Left cardiac atrium (tissue), 4 donors: ENCODE measurements at regions not wholly inside any gene's neighbourhood (a gene's known extent, or its start where the extent isn't known, plus 50 kb on each side); places are given as distances from the start of the nearest gene placed in this dataset.
"Not testable (repeated sequence)": the region's sequence is repeated elsewhere in the genome, so short reads cannot be mapped to it uniquely, and the experiment has no call there.

ENCODE experiments used
- ATAC-seq, 2 donors: fragments of 200-7000 bp; cut with Tn5 transposase; one replicate each; pipeline ENCODE4 v1.9.1; 2020; ENCODE audit warnings: mild to moderate bottlenecking in 2 of 2, moderate library complexity in 2 of 2
- DNase-seq: peaks from one replicate; pipeline ENCODE4 v3.0.0-alpha.2; 2020
- intact Hi-C, 2 donors: fragments of 100-400 bp; cut with DNase I; formaldehyde crosslinking; loops; one replicate each; pipeline versions ENCODE4 v1.14.1 to v1.15.1; 2022 to 2023
- donor health status: DM: no; HTN: yes; CAD: no.
- donor health status: DM: no; HTN: yes; CAD: no; lungs with severe emphysema.
- donor health status: DM: yes; HTN: yes; CAD: no.
- donor health status: Dilated cardiomyopathy.

DNA sequence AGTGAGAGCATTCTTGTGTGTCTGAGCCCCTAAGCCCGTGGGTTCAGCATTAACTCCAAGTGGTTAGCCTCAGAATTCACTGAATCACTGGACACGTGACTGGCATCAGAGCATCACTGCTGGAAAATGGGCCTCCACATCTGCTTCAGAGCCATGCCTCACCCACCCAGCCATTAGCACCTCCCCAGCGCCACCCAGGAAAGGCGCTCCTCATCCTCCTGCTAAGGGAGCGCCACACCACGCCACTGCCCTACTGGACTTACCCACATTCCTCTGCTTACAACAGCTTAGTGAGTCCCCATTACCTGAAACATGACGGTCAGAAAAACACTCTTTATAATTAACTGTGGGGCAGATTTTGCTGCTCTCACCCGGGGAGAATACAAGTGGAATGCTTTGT, 442.6 kb upstream of the MYT1L start:
- ATAC-seq (no peak), DNase-seq (no peak)
- intact Hi-C loops: loop anchor here in 1 of 2 donors (5.0 kb wide), 1 partner anchor 221 kb away; no protein-coding TSS in a partner anchor

DNA sequence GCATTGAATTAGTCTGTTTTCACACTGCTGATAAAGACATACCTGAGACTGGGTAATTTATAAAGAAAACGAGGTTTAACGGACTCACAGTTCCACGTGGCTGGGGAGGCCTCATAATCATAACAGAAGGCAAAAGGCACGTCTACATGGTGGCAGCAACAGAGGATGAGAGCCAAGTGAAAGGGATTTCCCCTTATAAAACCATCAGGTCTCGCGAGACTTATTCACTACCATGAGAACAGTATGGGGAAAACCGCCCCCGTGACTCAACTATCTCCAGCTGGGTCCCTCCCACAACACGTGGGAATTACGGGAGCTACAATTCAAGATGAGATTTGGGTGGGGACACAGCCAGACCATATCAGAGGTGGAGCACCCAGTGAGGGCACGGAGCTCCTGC, 442.0 kb upstream of the MYT1L start:
- not testable (repeated sequence) for ATAC-seq, DNase-seq
- intact Hi-C loops: loop anchor here in 1 of 2 donors (5.0 kb wide), 1 partner anchor 221 kb away; no protein-coding TSS in a partner anchor

DNA sequence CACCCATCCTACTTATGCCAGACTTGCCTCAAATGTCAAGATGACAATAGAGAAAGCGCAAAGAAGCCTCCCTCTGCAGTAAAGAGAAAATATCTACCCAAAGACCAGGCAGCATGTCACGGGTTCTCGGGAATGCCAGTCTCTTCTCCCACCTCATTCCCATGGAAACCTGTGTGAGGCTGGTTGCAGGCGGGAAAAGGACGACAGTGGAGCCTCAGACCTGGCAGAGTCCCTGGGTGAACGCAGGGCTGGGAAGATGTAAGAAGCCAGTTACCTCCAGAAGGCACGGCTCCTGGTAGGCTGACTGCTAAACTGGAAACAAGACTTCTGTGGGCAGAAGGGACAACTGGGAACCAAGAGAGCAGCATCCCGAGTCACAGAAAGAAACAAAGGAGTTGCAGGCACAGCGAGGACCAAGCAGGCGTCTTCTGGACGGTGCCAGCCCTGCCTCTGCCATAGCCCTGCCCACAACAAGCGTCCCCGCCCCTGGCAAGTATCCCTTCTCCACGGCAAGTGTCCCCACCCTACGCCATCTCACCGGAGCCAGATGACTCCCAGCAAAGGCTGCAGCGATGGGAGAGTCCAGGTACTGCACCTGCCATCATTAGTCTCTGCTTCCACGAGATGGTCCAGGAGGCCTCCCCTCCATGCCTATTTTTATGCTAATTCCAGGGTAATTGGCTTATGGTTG, 440.8 kb upstream of the MYT1L start:
- DNase-seq: no peak

DNA sequence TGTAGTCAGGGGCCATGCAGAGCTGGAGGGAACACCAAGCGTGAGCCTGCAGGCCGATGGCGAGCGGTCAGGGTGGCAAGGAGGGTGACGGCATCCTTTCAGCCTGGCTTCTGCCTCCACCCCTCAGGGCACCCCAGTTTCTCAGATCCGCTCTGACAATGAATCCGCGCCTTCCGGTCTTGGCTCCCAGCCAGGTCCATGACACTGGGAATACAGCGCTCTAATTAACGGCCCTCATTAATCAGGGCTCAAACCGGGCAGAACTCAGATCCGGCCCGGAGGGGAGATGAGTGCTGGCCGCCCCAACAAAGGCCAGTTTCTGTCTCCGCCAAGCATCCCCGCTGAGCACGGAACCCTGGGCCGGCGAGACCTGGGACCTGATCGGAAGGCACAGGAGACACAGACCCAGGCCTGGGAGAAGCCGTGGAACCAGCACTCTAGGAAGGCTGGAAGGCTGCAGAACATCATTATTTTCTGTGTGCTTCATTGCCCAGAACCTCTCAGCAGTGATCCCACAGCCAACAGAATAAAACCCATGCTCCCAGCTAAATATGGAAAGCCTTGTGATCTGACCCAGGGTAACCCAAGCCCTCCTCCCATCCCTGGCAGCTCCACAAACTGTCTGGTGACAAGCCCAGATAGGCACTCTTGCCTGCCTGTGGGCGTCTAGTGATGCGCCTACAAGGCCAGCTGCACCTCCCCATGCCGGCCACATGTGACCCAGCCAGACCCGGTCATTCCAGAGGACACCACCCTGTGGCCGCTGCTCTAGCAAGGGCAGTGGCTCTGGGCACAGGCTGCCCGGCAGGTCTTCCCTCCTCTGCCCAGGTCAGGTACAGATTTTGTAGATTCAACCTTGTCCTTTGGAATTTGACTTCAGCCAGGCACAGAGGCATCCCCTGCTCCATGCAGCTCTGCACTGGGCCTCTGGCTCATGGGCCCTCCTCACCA, 438.7 kb upstream of the MYT1L start:
- peak; percentile 65 for DNase-seq
- intact Hi-C loops: loop anchor here in 1 of 2 donors (5.0 kb wide), 1 partner anchor 217 kb away; no protein-coding TSS in a partner anchor
- ATAC-seq: peak; percentile 94 to 96

More for the DNA sequence above, 440.8 kb upstream of the MYT1L start:
- ATAC-seq: no peak
- intact Hi-C loops: loop anchor here in 1 of 2 donors (5.0 kb wide), 1 partner anchor 220 kb away; no protein-coding TSS in a partner anchor

DNA sequence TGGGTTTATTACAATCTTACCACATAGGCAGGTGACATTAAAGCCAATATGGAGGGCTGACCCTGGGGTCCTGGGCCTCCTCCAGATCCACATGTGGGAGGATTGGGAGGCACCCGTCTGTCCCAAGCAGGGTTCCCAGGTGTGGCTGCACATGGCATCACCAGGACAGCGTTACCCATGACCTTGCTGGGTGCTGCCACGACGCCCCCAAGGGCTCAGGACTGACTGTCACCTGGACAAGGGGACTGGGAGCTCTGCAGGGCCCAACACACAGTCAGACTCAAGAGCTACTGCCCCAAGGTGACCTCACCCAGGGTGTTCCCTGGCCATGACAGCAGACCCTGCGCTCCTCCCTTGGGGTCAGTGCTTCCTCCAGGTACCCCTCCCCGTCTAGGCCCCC, 437.4 kb upstream of the MYT1L start:
- ATAC-seq (no peak), DNase-seq (no peak)
- intact Hi-C loops: no loop called here

DNA sequence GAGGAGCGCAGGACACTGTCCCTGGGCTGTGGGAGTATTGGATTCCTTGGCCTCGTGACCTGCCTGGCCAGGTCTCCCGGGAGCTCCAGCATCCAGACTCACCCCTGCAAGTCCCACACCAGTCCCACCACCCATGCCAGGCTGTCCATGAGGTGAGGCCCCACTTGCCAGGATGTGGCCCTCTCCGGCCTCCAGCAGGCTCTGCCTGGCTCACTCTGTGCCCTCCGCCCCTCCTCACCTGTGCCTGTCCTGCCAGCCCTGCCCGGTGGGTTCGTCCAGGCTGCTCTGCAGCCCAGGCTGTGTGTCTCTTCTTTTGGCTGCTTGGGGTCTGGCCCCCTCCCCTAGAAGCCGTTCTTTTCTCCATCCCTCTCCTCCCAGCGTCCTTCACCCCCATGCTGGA, 436.8 kb upstream of the MYT1L start:
- intact Hi-C loops: no loop called here
- ATAC-seq: no peak
- DNase-seq: no peak

DNA sequence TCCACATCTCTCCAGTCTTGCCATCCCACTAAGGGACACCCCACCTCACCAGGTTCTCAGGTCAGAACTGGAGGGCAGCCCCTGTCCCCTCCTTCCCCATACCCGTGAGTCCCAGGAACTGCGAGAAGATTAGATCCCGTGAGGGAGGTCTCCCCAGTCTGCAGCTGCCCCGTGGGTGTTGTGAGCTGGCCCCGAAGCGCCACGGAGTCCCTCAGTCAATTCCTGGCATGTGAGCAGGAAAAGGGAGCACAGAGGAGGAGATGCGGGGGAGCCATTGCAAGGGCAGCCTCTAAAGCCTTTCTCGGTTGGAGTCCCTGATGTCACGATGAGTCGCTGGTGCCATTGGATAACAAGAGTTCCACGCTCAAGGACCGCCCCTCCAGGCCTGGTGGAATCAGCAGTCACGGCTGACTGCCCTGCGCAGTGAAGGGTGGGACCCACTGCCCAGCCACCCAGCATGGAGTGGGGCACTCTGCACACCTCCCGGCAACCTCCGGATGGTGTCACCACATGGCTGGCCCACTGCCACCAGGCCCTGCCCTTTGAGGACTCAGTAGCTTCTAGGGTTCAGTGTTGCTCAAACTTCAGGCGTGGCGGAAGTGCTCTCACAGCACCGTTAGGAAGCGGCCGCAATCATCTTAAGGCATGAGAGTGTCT, 434.9 kb upstream of the MYT1L start:
- no peak for ATAC-seq
- no peak for DNase-seq
- intact Hi-C loops: no loop called here

DNA sequence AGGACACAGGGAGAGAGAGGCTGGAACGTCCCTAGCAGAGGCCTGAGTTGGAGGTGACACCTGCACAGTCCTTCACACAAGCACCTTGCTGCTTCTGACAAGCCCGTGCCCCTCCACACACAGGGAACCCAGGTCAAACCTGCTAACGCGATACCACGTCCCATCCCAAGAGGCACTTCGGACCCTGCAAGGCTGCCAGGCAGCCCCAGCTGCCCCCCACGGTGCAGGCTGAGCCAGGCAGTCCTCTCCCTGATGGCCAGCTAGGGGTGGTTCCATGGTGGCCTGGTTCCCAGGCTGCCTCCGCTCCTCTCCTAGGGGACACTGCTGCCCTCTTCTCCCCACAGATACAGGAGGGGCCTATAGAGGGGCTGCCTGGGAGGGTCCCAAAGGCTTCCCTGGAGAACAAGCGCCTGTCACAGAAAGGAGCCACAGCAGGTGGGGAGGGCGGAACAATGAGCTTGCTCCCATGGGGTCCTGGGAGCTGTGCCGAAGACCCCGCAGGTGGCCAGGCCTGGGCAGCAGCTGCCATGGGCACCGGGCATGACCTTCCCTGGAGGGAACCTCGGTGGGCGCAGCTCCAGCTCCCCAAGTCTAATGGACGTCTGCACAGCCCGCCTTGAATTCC, 434.2 kb upstream of the MYT1L start:
- DNase-seq (no peak), ATAC-seq (no peak)
- intact Hi-C loops: no loop called here

DNA sequence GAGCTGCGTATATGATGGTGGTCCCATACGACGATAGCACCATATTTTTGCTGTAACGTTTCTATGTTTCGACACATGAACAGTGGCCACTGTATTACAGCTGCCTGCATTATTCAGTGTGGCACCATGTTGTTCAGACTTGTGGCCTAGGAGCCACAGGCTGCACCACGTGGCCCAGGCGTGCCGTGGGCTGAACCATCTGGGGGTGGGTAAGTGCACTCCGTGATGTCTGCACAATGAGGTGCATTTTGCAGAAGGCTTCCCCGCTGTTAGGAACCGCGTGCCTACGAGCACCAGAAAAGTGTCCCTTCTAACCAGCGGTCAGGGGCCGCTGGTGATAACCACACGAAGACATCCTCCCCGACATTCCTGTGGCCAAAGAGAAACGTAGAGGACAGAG, 433.7 kb upstream of the MYT1L start:
- ATAC-seq: no peak
- no peak for DNase-seq
- intact Hi-C loops: no loop called here

DNA sequence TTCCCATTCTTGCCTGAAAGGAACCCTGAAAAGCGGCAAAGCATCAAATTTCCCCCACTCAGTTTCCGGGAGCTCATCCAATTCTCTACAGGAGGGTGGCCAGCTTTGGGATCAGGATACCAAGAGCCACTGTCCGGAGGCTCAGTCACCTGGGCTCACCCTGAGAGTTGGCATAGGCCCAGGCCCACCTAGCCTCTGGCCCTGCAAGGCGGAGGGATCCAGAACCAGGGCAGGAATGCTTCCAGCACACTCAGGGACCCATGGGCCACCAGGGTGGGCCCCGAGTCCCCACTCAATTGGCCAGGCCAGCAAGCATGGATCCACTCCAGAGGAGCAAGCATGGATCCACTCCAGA, 432.9 kb upstream of the MYT1L start:
- ATAC-seq (peak in 1 of 2 donors; percentile 42), DNase-seq (no peak)
- intact Hi-C loops: no loop called here

DNA sequence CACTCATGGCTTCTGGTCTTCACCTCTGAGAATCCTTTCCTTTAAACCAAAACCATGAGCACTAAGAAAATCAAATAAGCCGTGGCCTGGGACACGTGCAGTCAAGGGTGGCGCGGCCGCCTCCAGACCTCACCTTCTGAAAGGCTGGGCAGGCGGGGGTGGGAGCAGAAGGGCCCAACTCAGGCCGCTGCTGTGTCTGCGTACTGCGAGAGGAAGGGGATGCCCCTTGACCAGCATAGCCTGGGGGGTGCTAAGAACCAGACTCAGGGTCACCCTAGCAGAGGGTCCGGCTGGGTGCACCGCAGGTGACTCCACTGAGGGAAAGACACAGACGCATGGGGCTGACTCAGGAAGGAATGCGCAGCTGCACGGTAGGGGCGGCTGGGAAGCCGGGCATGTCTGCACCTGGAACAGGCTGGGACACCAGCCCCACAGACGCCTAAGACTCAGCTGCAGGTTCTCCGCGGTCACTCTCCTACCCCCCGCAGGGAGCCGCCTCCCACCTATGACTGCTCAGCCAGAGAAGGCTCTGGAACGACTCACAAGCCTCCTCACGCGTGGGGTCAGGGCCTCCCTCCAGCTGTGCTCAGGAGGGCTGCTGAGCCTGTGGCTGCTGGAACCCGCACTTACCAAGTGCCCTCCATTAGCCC, 432.4 kb upstream of the MYT1L start:
- no peak for DNase-seq
- intact Hi-C loops: no loop called here
- ATAC-seq: peak in 1 of 2 donors; percentile 23

DNA sequence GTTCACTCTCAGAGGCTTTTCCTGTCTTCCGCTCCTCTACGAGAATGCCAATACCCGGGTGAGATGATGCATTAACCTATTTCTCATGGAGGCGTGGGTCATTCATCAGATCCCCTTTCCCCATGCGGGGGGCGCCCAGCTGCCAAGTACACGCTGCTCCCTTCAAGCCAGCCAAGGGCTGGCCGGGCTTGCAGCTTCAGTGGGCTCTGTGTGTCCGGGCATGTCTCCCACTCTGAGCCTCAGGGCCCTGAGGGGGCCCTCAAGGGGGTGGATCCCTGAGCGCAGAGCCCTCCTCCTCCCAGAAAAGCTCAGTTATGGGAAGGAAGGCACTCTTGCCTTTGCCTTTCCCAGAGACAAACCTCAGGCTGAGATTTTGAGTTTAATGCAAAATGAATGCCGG, 431.8 kb upstream of the MYT1L start:
- DNase-seq (no peak), ATAC-seq (peak in 1 of 2 donors; percentile 32)
- intact Hi-C loops: no loop called here

DNA sequence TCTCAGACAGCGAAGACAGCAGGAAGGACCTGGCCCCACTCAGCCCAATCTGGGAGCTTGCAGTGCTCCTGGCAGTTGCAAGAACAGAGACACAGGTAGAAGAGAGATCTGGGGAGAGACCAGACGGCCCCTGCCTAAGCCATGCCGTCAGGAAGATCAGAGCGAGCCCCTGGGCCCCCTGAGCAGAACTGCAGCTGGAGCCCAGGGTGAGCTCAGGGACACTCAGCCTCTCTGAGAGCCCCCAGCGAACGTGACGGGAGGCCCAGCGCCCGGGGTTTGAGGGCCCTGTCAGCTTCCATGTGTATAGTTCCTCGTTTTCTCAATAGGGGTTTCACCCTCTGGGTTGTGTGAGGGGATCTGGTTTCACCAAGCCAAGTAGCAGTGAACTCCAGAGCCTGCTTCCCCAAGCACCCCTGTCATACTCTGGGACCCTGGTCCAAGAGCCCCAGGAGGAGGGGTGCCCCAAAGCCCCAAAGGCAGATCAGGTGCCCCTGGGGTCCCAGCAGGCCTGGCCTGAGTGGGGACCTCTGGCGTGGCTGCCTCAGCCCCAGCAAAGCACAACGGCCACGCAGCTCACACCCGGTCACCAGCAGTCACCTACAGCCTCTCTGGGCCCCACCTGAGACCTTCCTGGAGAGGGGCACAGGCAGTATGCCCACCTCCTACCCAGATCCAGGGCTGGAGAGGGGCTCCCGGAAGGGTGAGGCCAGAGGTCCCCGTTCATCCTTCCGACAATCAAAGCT, 431.3 kb upstream of the MYT1L start:
- intact Hi-C loops: no loop called here
- DNase-seq (no peak), ATAC-seq (no peak)

DNA sequence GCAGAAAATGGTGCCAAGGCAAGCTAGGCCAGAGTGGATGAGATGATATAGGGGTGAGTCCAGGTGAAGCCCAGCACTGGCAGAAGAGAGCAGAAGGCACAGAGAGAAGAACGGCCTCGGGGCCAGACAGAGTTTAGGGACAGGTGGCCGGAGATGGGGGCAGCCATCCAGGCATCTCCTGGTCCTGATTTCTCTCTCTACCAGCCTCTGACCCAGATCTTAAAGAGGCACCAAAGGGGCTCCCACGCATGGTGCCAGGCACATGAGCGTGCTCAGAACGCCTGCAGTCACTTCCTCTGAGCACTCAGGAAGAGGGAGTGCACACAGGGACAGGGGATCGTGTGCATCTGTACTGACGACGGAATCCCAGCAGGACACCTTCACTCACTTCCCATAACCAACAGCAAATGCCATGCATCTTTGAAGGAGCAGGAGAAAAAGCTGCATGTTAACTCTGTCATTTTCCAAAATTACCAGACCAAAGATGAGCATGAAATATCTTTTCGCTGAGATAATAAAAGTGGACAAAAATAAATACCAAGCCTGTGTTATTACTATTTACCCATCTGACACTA, 427.8 kb upstream of the MYT1L start:
- intact Hi-C loops: no loop called here
- ATAC-seq (no peak), DNase-seq (no peak)

DNA sequence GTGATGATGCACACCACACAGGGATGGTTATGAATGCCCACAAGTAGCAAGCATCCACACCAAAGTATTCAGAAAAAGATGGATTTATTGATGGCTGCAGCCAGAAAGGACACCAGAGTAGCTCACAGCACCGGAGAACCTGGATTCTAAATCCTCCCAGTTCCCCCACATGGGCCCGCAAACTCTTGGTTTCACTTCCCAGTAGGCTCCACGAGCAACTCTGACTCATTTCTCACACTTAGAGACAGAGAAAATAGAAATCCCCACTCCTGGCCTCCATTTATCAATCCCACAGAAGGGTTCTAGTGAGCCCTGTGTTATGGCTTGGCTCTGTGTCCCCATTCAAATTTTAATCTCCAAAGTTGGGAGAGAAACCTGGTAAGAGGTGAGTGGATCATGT, 426.7 kb upstream of the MYT1L start:
- ATAC-seq (no peak), DNase-seq (no peak)
- intact Hi-C loops: no loop called here

DNA sequence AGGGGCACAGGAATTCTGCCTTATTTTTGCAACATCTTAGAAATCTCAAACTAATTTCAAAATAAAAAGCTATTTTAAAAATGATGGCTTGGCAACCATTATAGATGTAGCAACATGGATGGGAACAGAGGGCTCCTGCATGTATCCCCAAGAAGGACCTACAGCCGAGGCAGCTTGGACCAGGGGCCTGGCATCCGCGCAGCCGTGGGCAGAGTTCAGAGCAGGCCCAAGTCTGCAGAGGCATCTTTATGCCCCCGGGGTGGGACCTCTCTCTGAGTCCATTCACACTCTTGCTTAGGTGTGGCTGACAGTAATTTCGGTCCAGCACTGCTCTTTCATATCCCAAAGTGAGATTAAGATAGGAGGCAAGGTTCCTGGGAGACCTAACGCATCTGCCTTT, 425.8 kb upstream of the MYT1L start:
- DNase-seq: no peak
- ATAC-seq: no peak
- intact Hi-C loops: no loop called here

DNA sequence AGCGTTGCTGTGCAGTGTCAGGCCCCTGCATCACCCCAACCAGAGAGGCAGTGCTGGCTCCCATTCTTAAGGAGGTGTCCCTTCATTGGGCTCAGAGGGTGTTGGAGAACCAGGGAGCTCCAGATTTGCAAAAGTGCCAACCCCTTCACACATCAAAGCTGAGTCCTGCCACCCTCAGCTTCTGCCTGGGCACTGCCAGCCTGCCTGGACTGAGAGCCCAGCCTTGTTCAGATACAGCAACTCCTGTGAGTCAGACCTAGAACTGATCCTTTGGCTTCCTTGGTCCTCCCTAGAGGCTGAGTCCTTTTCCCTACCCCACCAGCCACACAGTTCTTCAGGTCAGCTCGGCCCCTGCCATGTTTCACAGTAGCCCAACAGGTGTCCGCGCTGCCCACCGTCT, 424.9 kb upstream of the MYT1L start:
- DNase-seq: no peak
- no peak for ATAC-seq
- intact Hi-C loops: no loop called here

DNA sequence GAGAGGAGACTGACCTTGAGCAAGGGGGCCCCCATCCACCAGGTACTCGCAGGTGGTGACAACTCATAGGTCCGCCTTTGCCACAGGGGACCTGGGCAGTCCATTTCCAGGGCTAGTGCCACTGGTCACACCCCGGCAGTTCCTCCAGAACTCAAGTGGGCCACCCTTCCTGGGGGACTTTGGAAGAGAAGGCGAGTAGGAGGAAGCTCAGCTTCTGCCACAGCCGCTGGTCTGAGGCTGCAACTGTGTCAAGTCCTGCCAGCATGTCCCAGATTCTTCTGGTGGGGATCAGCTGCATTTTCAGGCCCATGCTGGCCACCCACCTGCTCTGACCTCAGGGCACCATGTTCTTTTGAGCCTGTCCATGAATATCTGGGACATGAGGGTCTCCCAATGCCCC, 423.9 kb upstream of the MYT1L start:
- DNase-seq (no peak), ATAC-seq (no peak)
- intact Hi-C loops: no loop called here
